GM23338 (cell line): ENCODE measurements at regions not wholly inside any gene's neighbourhood (a gene's known extent, or its start where the extent isn't known, plus 50 kb on each side); places are given as distances from the start of the nearest gene placed in this dataset.

Experiments
- ATAC-seq: fragments of 200-7000 bp; cut with Tn5 transposase; 3 replicates; pipeline ENCODE4 v1.9.1; 2020
- DNase-seq: peaks from one replicate; pipeline ENCODE4 v3.0.0-alpha.2; 2015; ENCODE audit warnings: low spot score
- H2AFZ ChIP-seq: fragments of 200-600 bp; sonication (generic); 2 replicates; pipeline ENCODE4 v1.8.0; 2016; ENCODE audit warnings: antibody characterized with exemption, mild to moderate bottlenecking, moderate library complexity
- H3F3A ChIP-seq: fragments of 200-600 bp; sonication (generic); replicated peaks from 2 replicates; pipeline ENCODE4 v1.8.0; 2017; ENCODE audit warnings: antibody characterized with exemption, mixed run types, low read depth
- H3K27ac ChIP-seq: fragments of 200-600 bp; sonication (generic); 2 replicates; pipeline ENCODE4 v1.6.1; 2016; ENCODE audit warnings: low read depth
- H3K27me3 ChIP-seq: fragments of 200-600 bp; sonication (generic); 2 replicates; pipeline ENCODE4 v1.8.0; 2016; ENCODE audit warnings: mild to moderate bottlenecking, mixed run types, moderate library complexity; ENCODE audit not compliant: insufficient read depth
- H3K36me3 ChIP-seq: fragments of 200-600 bp; sonication (generic); 2 replicates; pipeline ENCODE4 v1.8.0; 2016; ENCODE audit warnings: mild to moderate bottlenecking; ENCODE audit not compliant: insufficient read depth
- H3K4me1 ChIP-seq: fragments of 200-600 bp; sonication (generic); 2 replicates; pipeline ENCODE4 v1.8.0; 2016; ENCODE audit warnings: mild to moderate bottlenecking, moderate library complexity; ENCODE audit not compliant: insufficient read depth
- H3K4me2 ChIP-seq: fragments of 200-600 bp; sonication (generic); 2 replicates; pipeline ENCODE4 v1.7.1; 2017; ENCODE audit warnings: mixed run types
- H3K4me3 ChIP-seq: fragments of 200-600 bp; sonication (generic); 2 replicates; pipeline ENCODE4 v1.6.1; 2016; ENCODE audit warnings: mixed run types
- H3K79me2 ChIP-seq: fragments of 200-600 bp; sonication (generic); replicated peaks from 2 replicates; pipeline ENCODE4 v1.8.0; 2017; ENCODE audit warnings: mild to moderate bottlenecking; ENCODE audit not compliant: insufficient read depth
- H3K9me2 ChIP-seq: fragments of 200-600 bp; sonication (generic); 2 replicates; pipeline ENCODE4 v1.8.0; 2017; ENCODE audit not compliant: insufficient read depth
- H4K20me1 ChIP-seq: fragments of 200-600 bp; sonication (generic); replicated peaks from 2 replicates; pipeline ENCODE4 v1.8.0; 2017; ENCODE audit warnings: mild to moderate bottlenecking; ENCODE audit not compliant: insufficient read depth
- H3K27ac Mint-ChIP-seq: 2 replicates; pipeline ENCODE4 v1.8.0; 2020; ENCODE audit warnings: inconsistent platforms, mild to moderate bottlenecking, moderate library complexity, mixed read lengths
- H3K27me3 Mint-ChIP-seq: 3 replicates; pipeline ENCODE4 v1.8.0; 2022; ENCODE audit warnings: low read depth, mild to moderate bottlenecking, moderate library complexity, mixed read lengths, inconsistent platforms; ENCODE audit not compliant: insufficient read depth, poor library complexity
- H3K36me3 Mint-ChIP-seq: 3 replicates; pipeline ENCODE4 v1.8.0; 2021; ENCODE audit warnings: low read depth, mild to moderate bottlenecking, inconsistent platforms, moderate library complexity, mixed read lengths
- H3K4me1 Mint-ChIP-seq: 3 replicates; pipeline ENCODE4 v1.8.0; 2020; ENCODE audit warnings: mild to moderate bottlenecking, inconsistent platforms, mixed read lengths
- H3K4me3 Mint-ChIP-seq: 3 replicates; pipeline ENCODE4 v1.8.0; 2021; ENCODE audit warnings: moderate library complexity, mild to moderate bottlenecking, inconsistent platforms, mixed read lengths
- H3K9me3 Mint-ChIP-seq: 3 replicates; pipeline ENCODE4 v1.8.0; 2020; ENCODE audit warnings: moderate library complexity, mild to moderate bottlenecking, inconsistent platforms, mixed read lengths
- CREB1 ChIP-seq: fragments of 250-450 bp; sonication (Bioruptor Pico); IDR thresholded peaks from 2 replicates; pipeline ENCODE4 v1.5.0; 2020; ENCODE audit warnings: low read depth, mild to moderate bottlenecking, moderate library complexity
- CTCF ChIP-seq, 2 experiments: fragments of 200-600 bp in 1 of 2; sonication (generic) in 1 of 2; conservative IDR thresholded peaks; 2 replicates each; pipeline versions ENCODE4 v1.5.1 to v1.6.1; 2016 to 2017; ENCODE audit warnings: antibody characterized with exemption in 2 of 2, low read depth in 2 of 2, mild to moderate bottlenecking in 2 of 2, moderate library complexity in 1 of 2
- ETS1 ChIP-seq: IDR thresholded peaks from 2 replicates; pipeline ENCODE4 v1.6.1; 2016; ENCODE audit warnings: antibody characterized with exemption
- EZH2 ChIP-seq: fragments of 200-600 bp; sonication (generic); IDR thresholded peaks from one replicate; pipeline ENCODE4 v1.8.0; 2017; ENCODE audit warnings: antibody characterized with exemption, mild to moderate bottlenecking, low read depth; ENCODE audit not compliant: unreplicated experiment
- EZH2phosphoT487 ChIP-seq: fragments of 200-600 bp; sonication (generic); IDR thresholded peaks from one replicate; pipeline ENCODE4 v1.8.1; 2018; ENCODE audit warnings: antibody characterized with exemption; ENCODE audit not compliant: unreplicated experiment
- JUNB ChIP-seq: IDR thresholded peaks from one replicate; pipeline ENCODE4 v1.6.1; 2016; ENCODE audit warnings: antibody characterized with exemption; ENCODE audit not compliant: unreplicated experiment
- NANOG ChIP-seq: IDR thresholded peaks from 2 replicates; pipeline ENCODE4 v1.6.1; 2016; ENCODE audit warnings: antibody characterized with exemption, borderline replicate concordance
- POLR2AphosphoS5 ChIP-seq: IDR thresholded peaks from 2 replicates; pipeline ENCODE4 v1.6.1; 2016; ENCODE audit warnings: antibody characterized with exemption, low read depth
- STAT1 ChIP-seq: IDR thresholded peaks from one replicate; pipeline ENCODE4 v1.6.1; 2016; ENCODE audit warnings: antibody characterized with exemption; ENCODE audit not compliant: unreplicated experiment
- ZNF114 ChIP-seq: fragments of 250-450 bp; sonication (Bioruptor Pico); IDR thresholded peaks from 2 replicates; pipeline ENCODE4 v1.5.0; 2020; ENCODE audit warnings: mild to moderate bottlenecking, moderate library complexity
- ZNF462 ChIP-seq: fragments of 250-450 bp; sonication (Bioruptor Pico); IDR thresholded peaks from 2 replicates; pipeline ENCODE4 v1.5.0; 2020; ENCODE audit warnings: mild to moderate bottlenecking, moderate library complexity

GRCh38 chr15:96412045-96412905 is 81.8 kb downstream of the NR2F2 start (continued):
- no peak for TF ChIP-seq ETS1

GRCh38 chr15:96412906-96413231 is 82.4 kb downstream of the NR2F2 start:
- Mint-ChIP-seq H3K9me3 (peaks cover 2% of the 10 kb centered on the region; the same call in 2 of the 3 replicates), H3K36me3 (no peaks in the 10 kb centered on the region), H3K4me3 (no peak overlapping the region), H3K27me3 (peaks cover 98% of the 10 kb centered on the region), H3K4me1 (peaks cover 34% of the 10 kb centered on the region), H3K27ac (no peak overlapping the region)
- no peaks in the 10 kb centered on the region for H3K36me3 ChIP-seq
- H3K79me2 ChIP-seq, result no peaks in the 10 kb centered on the region
- peaks cover 60% of the 10 kb centered on the region; the same call in 1 of the 2 replicates for H3K4me1 ChIP-seq
- no peaks in the 10 kb centered on the region for H3K9me2 ChIP-seq
- ATAC-seq (no peak), DNase-seq (no peak)
- peaks cover 42% of the 10 kb centered on the region for H4K20me1 ChIP-seq
- no peak overlapping the region for H3K27ac ChIP-seq
- H3F3A ChIP-seq, result peaks cover 24% of the 10 kb centered on the region
- H2AFZ ChIP-seq, result no peak overlapping the region
- H3K27me3 ChIP-seq, result peaks cover 100% of the 10 kb centered on the region
- H3K4me2 ChIP-seq, result no peak overlapping the region
- no peak overlapping the region for H3K4me3 ChIP-seq
- TF ChIP-seq NANOG (no peak), POLR2AphosphoS5 (no peak), ZNF114 (no peak), JUNB (no peak), ZNF462 (CRISPR knock-in tag) (no peak), CTCF (conservative IDR thresholded peaks at IDR 0.05; ENCODE audit: low read depth in 2 of 2) (no peak), CREB1 (CRISPR knock-in tag) (no peak), EZH2 (no peak), ETS1 (no peak), STAT1 (no peak), EZH2phosphoT487 (no peak)
